WTC11 (cell line): ENCODE measurements at regions not wholly inside any gene's neighbourhood (a gene's known extent, or its start where the extent isn't known, plus 50 kb on each side); places are given as distances from the start of the nearest gene placed in this dataset.

Source experiments
- IRF2 ChIP-seq: sonication (generic); formaldehyde crosslinking; IDR thresholded peaks from 2 replicates; pipeline ENCODE4 v1.8.0; 2022; ENCODE audit warnings: low read depth, missing genetic modification reagents, borderline replicate concordance
- NFYB ChIP-seq: sonication (generic); formaldehyde crosslinking; conservative IDR thresholded peaks from 2 replicates; pipeline ENCODE4 v1.8.0; 2022; ENCODE audit warnings: low read depth, missing genetic modification reagents
- NR2C2 ChIP-seq: sonication (generic); formaldehyde crosslinking; IDR thresholded peaks from 2 replicates; pipeline ENCODE4 v1.8.0; 2022; ENCODE audit warnings: mild to moderate bottlenecking, missing genetic modification reagents
- TP53 ChIP-seq: sonication (generic); formaldehyde crosslinking; IDR thresholded peaks from 2 replicates; pipeline ENCODE4 v1.8.1; 2023; ENCODE audit warnings: mild to moderate bottlenecking, missing genetic modification reagents
- TF ChIP-seq, protein P1 (sequence below): fragments of 200-600 bp; IDR thresholded peaks from 2 replicates; pipeline ENCODE4 v1.8.0; 2022; ENCODE audit warnings: antibody characterized with exemption
- TF ChIP-seq, protein P2 (sequence below): sonication (generic); formaldehyde crosslinking; conservative IDR thresholded peaks from 2 replicates; pipeline ENCODE4 v1.8.1; 2023; ENCODE audit warnings: mild to moderate bottlenecking, low read depth, missing genetic modification reagents, moderate library complexity
- TF ChIP-seq, protein P3 (sequence below): sonication (generic); formaldehyde crosslinking; IDR thresholded peaks from 2 replicates; pipeline ENCODE4 v1.8.1; 2022; ENCODE audit warnings: mild to moderate bottlenecking, moderate library complexity, missing genetic modification reagents
- TF ChIP-seq, protein P4 (sequence below): sonication (generic); formaldehyde crosslinking; IDR thresholded peaks from 2 replicates; pipeline ENCODE4 v1.8.0; 2022; ENCODE audit warnings: mild to moderate bottlenecking, missing genetic modification reagents

DNA sequence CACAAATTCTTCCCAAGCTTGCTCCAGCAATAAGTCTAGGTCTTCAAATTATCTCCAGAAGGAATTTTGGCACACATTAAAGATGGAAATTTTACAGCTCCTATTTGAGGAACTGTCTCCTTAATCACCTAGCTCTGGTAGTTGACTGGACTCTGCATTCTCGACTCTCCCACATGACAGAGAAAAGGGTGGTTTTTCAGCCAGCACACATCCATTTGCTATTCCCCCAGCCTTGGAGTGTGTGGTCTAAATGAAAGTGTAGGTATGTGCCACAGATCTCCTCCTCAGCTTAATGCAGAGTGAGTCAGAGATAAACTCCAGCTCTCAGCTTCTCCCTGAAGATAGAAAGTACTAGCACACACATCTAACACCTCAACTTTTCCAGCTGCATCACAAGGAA, 62.2 kb upstream of the ALCAM start:
- TF ChIP-seq, protein P1, sequence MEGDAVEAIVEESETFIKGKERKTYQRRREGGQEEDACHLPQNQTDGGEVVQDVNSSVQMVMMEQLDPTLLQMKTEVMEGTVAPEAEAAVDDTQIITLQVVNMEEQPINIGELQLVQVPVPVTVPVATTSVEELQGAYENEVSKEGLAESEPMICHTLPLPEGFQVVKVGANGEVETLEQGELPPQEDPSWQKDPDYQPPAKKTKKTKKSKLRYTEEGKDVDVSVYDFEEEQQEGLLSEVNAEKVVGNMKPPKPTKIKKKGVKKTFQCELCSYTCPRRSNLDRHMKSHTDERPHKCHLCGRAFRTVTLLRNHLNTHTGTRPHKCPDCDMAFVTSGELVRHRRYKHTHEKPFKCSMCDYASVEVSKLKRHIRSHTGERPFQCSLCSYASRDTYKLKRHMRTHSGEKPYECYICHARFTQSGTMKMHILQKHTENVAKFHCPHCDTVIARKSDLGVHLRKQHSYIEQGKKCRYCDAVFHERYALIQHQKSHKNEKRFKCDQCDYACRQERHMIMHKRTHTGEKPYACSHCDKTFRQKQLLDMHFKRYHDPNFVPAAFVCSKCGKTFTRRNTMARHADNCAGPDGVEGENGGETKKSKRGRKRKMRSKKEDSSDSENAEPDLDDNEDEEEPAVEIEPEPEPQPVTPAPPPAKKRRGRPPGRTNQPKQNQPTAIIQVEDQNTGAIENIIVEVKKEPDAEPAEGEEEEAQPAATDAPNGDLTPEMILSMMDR, result no peak
- TF ChIP-seq NR2C2 (no peak), NFYB (no peak), IRF2 (no peak), TP53 (CRISPR knock-in tag) (no peak)
- TF ChIP-seq, protein P2, sequence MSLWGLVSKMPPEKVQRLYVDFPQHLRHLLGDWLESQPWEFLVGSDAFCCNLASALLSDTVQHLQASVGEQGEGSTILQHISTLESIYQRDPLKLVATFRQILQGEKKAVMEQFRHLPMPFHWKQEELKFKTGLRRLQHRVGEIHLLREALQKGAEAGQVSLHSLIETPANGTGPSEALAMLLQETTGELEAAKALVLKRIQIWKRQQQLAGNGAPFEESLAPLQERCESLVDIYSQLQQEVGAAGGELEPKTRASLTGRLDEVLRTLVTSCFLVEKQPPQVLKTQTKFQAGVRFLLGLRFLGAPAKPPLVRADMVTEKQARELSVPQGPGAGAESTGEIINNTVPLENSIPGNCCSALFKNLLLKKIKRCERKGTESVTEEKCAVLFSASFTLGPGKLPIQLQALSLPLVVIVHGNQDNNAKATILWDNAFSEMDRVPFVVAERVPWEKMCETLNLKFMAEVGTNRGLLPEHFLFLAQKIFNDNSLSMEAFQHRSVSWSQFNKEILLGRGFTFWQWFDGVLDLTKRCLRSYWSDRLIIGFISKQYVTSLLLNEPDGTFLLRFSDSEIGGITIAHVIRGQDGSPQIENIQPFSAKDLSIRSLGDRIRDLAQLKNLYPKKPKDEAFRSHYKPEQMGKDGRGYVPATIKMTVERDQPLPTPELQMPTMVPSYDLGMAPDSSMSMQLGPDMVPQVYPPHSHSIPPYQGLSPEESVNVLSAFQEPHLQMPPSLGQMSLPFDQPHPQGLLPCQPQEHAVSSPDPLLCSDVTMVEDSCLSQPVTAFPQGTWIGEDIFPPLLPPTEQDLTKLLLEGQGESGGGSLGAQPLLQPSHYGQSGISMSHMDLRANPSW (CRISPR knock-in tag), result no peak
- TF ChIP-seq, protein P3, sequence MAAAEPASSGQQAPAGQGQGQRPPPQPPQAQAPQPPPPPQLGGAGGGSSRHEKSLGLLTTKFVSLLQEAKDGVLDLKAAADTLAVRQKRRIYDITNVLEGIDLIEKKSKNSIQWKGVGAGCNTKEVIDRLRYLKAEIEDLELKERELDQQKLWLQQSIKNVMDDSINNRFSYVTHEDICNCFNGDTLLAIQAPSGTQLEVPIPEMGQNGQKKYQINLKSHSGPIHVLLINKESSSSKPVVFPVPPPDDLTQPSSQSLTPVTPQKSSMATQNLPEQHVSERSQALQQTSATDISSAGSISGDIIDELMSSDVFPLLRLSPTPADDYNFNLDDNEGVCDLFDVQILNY (CRISPR knock-in tag), result no peak
- TF ChIP-seq, protein P4, sequence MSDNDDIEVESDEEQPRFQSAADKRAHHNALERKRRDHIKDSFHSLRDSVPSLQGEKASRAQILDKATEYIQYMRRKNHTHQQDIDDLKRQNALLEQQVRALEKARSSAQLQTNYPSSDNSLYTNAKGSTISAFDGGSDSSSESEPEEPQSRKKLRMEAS (CRISPR knock-in tag), result no peak
